ENCODE measurements at regions not wholly inside any gene's neighbourhood (a gene's known extent, or its start where the extent isn't known, plus 50 kb on each side); places are given as distances from the start of the nearest gene placed in this dataset.

GRCh38 chr6:56692523-56693245 lies 50.0 kb upstream of the DST start:
- no peak for DNase-seq (ENCODE audit: low read depth in 4 of 4, low spot score in 3 of 4)

Data from right renal pelvis (tissue), 4 donors.